LNCaP clone FGC (cell line): ENCODE measurements at regions not wholly inside any gene's neighbourhood (a gene's known extent, or its start where the extent isn't known, plus 50 kb on each side); places are given as distances from the start of the nearest gene placed in this dataset.

ENCODE experiments used
- DNase-seq: peaks from one replicate; pipeline ENCODE4 v3.0.0-alpha.2; 2011; ENCODE audit warnings: low read depth
- H3K4me3 ChIP-seq: 2 replicates; pipeline ENCODE4 v1.5.1; 2011; ENCODE audit warnings: mild to moderate bottlenecking, low read depth, low read length, control low read depth
- CTCF ChIP-seq: IDR thresholded peaks from 2 replicates; pipeline ENCODE4 v1.5.1; 2012; ENCODE audit warnings: mild to moderate bottlenecking; ENCODE audit not compliant: control insufficient read depth, insufficient read depth; ENCODE audit errors: extremely low read depth

DNA sequence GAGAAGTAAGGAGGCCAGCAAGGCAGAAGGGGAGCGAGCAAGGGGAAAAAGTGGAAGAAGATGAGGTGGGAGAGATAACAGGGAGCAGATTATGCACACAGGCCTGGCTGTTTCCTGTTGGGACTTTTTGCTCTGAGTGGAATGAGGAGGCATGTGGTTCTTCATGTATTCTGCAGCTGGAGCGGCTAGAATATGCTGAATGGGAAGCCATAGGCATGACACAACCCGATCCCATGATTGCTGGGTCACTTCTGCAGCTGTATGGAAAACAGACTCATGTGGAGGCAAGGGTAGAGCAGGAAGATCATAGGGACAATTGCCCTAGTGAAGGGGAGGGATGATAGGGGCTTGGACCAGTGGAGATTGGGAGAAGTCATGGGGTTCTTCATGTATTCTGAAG is 206.0 kb upstream of the SUCLG2 start:
- TF ChIP-seq CTCF: no peak
- no peak for DNase-seq
- no peak overlapping the region for H3K4me3 ChIP-seq

GRCh38 chr3:67858492-67858891 is 204.1 kb upstream of the SUCLG2 start:
- H3K4me3 ChIP-seq: no peak overlapping the region
- DNase-seq: no peak
- TF ChIP-seq CTCF: no peak

DNA sequence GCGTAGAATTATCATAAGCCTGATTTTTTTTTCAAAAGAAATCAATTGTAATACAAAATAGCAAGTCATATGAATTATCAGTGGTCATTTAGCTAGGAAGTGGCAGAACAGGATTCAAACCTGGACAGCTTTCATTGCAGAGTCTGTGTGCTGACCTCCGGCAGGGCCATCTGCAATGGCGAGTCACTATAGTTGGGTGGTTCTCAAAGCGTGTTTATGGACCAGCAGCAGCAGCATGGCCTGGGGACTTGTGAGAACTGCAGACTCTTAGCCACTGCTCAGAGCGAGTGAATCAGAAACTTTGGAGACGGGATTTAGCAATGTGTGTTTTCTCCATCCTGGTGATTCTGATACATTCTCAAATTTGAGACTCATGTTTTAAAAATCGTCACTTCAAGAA is 202.3 kb upstream of the SUCLG2 start:
- TF ChIP-seq CTCF: no peak
- H3K4me3 ChIP-seq: no peak overlapping the region
- no peak for DNase-seq

DNA sequence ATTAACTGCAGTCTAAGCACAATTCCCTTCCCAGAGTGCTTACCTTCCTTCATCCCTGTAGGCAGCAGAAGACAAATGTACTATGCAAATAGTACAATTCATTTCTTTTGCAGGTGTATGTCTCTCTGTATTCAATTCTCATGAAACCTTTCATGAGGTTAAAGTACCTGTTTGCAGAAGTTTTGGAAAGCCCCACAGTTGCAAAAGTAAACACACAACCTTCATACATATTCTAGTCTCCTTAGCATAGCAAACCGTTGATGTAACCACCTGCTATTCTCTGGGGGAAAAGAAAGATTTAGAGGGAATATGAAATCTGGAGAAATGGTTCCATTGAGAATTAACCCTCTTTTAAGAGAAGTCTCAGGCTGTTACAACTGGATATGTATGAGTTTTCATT is 200.3 kb upstream of the SUCLG2 start:
- no peak for DNase-seq
- TF ChIP-seq CTCF: no peak
- H3K4me3 ChIP-seq: no peak overlapping the region

- no peak for TF ChIP-seq CTCF
- no peak overlapping the region for H3K4me3 ChIP-seq
- DNase-seq: no peak
These were observed 199.1 kb upstream of the SUCLG2 start for GRCh38 chr3:67853520-67853919.

DNA sequence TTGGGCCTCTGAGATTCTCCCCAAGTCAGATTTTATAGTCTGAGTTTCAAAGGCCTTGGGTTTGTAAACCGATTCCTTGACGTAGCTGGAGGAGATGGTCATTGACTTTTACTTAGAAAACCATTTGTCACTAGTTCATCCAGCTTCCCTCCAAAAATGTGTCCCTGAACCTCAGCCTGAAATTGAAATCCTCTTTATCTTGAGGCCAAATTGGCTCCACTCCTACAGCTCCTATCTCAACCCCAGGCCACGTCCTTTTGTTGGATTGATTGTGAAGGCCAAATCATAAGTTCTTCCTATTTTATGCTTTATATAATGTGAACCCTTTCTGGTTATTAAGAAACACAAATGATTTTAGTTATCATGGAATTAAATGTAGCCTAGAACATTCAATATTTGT is 193.9 kb upstream of the SUCLG2 start:
- H3K4me3 ChIP-seq: no peak overlapping the region
- no peak for DNase-seq
- TF ChIP-seq CTCF: no peak

GRCh38 chr3:67846166-67846565 is 191.8 kb upstream of the SUCLG2 start:
- no peak overlapping the region for H3K4me3 ChIP-seq
- no peak for DNase-seq
- no peak for TF ChIP-seq CTCF
